Cardiac septum (tissue), 1 donor: ENCODE measurements at regions not wholly inside any gene's neighbourhood (a gene's known extent, or its start where the extent isn't known, plus 50 kb on each side); places are given as distances from the start of the nearest gene placed in this dataset.
"Not testable (repeated sequence)": the region's sequence is repeated elsewhere in the genome, so short reads cannot be mapped to it uniquely, and the experiment has no call there.

Source experiments
- DNase-seq: peaks from one replicate; pipeline ENCODE4 v3.0.0-alpha.2; 2020; ENCODE audit warnings: low spot score
- intact Hi-C: fragments of 100-400 bp; cut with DNase I; formaldehyde crosslinking; loops from one replicate; pipeline ENCODE4 v1.14.0; 2022
- donor health status: DM: no; HTN: no; CAD: no.

GRCh38 chr1:61583703-61584102 lies 141.2 kb downstream of the TM2D1 start:
- no peak for DNase-seq
- intact Hi-C loops: no loop called here

- intact Hi-C loops: no loop called here
- DNase-seq: no peak
Measured at GRCh38 chr1:61581251-61581650, 143.7 kb downstream of the TM2D1 start.

- no peak for DNase-seq
- intact Hi-C loops: no loop called here
Measured at GRCh38 chr1:61580417-61580816, 144.5 kb downstream of the TM2D1 start.

- no peak for DNase-seq
- intact Hi-C loops: no loop called here
Measured at GRCh38 chr1:61579802-61580201, 145.1 kb downstream of the TM2D1 start.

- intact Hi-C loops: no loop called here
Measured at GRCh38 chr1:61572046-61572445, 152.9 kb downstream of the TM2D1 start.

GRCh38 chr1:61570191-61570590 lies 154.8 kb downstream of the TM2D1 start:
- no peak for DNase-seq
- intact Hi-C loops: no loop called here

More at GRCh38 chr1:61572046-61572445, 152.9 kb downstream of the TM2D1 start:
- DNase-seq: no peak

GRCh38 chr1:61569303-61569621 lies 155.7 kb downstream of the TM2D1 start:
- DNase-seq: no peak
- intact Hi-C loops: no loop called here

- no peak for DNase-seq
- intact Hi-C loops: no loop called here
Measured at GRCh38 chr1:61568460-61569302, 156.3 kb downstream of the TM2D1 start.

- no peak for DNase-seq
- intact Hi-C loops: no loop called here
Measured at GRCh38 chr1:61566177-61566576, 158.8 kb downstream of the TM2D1 start.

DNA sequence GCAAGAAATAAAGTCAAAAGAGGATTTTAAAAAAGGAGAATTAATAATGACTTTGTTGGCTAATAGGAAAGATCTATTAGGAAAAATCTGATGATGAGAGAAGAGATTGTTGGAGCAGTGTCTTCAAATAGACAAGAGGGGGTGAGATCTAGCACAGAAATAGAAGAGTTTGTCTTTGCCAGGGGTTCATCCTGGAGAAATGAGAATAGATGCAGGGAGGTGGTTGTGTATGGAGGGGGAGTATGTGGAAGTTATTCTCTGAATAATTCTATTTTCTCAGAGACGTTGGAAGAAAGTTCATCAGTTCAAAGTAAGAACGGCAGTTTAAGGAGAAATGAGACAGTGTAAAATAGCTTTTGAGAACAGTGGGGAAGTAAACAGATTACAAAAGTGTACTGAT lies 161.3 kb downstream of the TM2D1 start:
- DNase-seq: no peak
- intact Hi-C loops: no loop called here

GRCh38 chr1:61561666-61562065 lies 163.3 kb downstream of the TM2D1 start:
- DNase-seq: no peak
- intact Hi-C loops: no loop called here

GRCh38 chr1:61560385-61560784 lies 164.6 kb downstream of the TM2D1 start:
- intact Hi-C loops: no loop called here
- no peak for DNase-seq

DNA sequence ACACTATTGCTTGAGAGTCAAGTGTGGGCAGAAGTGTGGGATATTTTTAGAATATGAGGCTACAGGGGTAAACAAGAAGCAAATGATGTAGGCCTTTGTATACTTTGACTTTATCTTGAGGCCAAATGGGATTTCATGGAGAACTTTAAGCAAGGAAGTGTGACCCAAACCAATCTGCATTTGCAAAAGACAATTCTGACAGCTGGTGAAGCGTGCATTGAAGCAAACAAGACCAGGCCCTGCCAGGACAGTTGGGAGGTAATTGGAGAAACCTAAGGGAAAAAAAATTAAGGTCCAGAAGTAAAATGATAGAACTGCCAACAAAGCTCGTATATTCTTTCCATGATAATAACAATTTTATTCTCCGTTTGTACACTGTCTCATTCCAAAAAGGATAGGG lies 168.3 kb downstream of the TM2D1 start:
- no peak for DNase-seq
- intact Hi-C loops: no loop called here

DNA sequence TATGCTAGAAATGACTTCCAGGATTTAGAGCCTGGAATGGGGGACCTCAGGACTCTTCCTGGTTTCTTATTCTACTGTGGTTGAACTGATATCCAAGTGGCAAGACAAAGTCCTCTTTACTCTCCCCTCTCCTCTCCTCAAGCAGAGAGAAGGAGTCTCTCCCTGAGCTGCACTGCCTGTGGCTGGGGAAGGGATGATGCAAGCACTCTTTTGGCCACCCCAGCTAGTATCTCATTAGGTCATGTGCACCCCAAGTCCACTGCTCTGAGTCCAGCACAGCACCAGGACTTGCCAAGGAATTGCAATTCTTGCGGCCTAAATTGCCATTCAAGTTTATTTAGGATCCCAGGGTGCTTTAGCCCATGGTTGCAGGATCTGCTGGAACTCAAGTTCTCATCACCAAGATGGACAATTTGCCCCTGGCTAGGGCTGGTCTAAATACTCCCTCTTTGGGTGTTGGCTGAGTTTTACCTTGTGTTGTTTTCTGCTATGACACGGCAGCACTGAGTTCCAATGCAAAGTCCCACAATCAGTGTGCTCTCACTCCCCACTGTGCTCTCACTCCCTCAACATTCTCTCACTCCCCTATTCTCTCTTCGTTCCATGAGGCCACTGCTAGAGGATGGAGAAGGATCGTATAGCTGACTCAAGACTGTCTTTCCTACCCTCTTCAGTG lies 172.2 kb downstream of the TM2D1 start:
- no peak for DNase-seq
- intact Hi-C loops: no loop called here

- DNase-seq, intact Hi-C loops: not testable (repeated sequence)
Measured at GRCh38 chr1:61547302-61547701, 177.6 kb downstream of the TM2D1 start.

DNA sequence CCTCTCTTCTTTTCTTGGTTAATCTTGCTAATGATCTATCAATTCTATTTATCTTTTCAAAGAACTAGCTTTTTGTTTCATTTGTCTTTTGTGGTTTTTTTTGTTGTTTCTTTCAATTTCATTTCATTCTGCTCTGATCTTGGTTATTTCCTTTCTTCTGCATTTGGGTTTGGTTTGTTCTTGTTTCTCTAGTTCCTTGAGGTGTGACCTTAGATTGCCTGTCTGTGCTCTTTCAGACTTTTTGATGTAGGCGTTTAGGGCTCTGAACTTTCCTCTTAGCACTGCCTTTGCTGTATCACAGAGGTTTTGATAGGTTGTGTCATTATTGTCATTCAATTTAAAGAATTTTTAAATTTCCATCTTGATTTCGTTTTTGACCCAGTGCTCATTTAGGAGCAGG lies 180.1 kb downstream of the TM2D1 start:
- intact Hi-C loops, DNase-seq: not testable (repeated sequence)

- intact Hi-C loops, DNase-seq: not testable (repeated sequence)
Measured at GRCh38 chr1:61543498-61543897, 181.4 kb downstream of the TM2D1 start.

DNA sequence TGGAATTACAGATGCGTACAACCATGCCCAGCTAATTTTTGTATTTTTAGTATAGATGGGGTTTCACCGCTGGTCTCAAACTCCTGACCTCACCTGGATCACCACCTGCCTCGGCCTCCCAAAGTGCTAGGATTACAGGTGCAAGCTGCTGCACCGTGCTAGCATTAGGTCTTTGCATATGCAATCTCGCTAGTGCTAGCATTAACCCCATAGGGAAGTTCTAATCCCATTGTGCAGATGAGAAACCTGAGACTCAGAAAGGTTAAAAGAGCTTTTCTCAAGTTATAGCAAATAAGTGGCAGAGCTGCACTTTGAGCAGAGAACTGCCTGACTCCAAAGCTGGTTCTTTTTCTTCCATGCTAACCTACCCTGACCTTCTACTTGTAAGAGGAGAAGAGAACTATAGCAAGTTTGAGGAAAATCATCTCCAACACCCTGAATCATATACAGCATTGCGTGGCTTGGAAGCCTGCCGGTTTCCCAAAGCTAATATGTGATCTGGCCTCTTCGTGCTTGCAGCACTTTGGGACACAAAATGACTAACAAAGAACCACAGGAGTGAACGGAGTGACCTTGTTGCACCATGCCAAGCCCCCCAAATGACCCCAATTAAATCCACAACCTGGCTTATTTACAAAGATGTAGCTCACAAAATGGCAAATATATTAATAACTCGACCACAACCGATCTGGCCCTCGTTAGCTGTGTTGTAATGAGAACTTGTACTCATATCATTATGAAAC lies 185.1 kb downstream of the TM2D1 start:
- no peak for DNase-seq
- intact Hi-C loops: no loop called here

DNA sequence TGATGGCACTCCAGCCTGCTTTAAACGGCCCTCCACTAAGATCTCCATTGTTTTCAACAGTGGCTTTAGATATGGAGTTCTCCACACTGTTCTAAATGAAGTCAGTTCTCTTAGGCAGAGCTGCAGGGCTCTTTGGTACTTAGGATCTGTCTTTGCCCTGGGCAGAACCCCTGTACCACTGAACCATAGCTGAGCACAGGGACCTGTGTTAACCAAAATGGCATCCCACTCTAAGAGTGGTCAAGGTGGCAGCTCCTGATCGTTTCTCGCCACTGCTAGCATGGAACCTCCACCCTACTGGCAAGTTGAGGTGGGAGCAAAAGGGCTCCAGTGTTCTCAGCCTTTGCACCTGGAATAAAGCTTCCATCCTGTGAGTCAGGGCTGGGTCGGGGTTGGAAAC lies 186.7 kb downstream of the TM2D1 start:
- DNase-seq: no peak
- intact Hi-C loops: no loop called here
